ENCODE measurements at regions not wholly inside any gene's neighbourhood (a gene's known extent, or its start where the extent isn't known, plus 50 kb on each side); places are given as distances from the start of the nearest gene placed in this dataset.

DNA sequence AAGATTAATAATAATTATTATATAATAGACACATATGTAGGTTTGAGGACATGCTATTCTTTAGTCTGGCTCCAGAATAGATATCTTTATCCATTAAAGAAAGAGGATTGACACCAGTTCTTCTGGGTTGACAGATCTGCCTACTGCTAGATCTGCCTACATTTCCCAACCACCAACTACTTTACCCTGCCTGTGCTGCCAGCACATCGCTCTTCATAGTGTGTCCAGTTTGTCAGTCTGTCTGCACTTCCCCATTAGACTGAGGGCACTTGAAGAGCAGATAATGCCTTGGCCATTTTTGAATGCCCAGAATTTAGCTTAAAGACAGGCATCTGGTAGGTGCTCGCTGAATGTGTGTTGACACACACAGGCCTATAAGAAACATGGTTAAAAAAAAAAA is 910.1 kb upstream of the FAT3 start:
- TF ChIP-seq TAF1 (IDR thresholded peaks at IDR 0.05; ENCODE audit: borderline replicate concordance, insufficient read depth, low read length) (no peak), POLR2AphosphoS5 (IDR thresholded peaks at IDR 0.05; ENCODE audit: low read depth, low read length) (no peak), FOXP2 (optimal IDR thresholded peaks at IDR 0.05; ENCODE audit: borderline replicate concordance, extremely low read depth, extremely low read length, insufficient read depth) (no peak), SIN3A (IDR thresholded peaks at IDR 0.05; ENCODE audit: borderline replicate concordance, insufficient read depth, low read length) (no peak)
- TF ChIP-seq, protein P1, sequence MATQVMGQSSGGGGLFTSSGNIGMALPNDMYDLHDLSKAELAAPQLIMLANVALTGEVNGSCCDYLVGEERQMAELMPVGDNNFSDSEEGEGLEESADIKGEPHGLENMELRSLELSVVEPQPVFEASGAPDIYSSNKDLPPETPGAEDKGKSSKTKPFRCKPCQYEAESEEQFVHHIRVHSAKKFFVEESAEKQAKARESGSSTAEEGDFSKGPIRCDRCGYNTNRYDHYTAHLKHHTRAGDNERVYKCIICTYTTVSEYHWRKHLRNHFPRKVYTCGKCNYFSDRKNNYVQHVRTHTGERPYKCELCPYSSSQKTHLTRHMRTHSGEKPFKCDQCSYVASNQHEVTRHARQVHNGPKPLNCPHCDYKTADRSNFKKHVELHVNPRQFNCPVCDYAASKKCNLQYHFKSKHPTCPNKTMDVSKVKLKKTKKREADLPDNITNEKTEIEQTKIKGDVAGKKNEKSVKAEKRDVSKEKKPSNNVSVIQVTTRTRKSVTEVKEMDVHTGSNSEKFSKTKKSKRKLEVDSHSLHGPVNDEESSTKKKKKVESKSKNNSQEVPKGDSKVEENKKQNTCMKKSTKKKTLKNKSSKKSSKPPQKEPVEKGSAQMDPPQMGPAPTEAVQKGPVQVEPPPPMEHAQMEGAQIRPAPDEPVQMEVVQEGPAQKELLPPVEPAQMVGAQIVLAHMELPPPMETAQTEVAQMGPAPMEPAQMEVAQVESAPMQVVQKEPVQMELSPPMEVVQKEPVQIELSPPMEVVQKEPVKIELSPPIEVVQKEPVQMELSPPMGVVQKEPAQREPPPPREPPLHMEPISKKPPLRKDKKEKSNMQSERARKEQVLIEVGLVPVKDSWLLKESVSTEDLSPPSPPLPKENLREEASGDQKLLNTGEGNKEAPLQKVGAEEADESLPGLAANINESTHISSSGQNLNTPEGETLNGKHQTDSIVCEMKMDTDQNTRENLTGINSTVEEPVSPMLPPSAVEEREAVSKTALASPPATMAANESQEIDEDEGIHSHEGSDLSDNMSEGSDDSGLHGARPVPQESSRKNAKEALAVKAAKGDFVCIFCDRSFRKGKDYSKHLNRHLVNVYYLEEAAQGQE (IDR thresholded peaks at IDR 0.05; ENCODE audit: insufficient read depth in 1 of 2, low read depth in 2 of 2, low read length in 2 of 2), result no peak

DNA sequence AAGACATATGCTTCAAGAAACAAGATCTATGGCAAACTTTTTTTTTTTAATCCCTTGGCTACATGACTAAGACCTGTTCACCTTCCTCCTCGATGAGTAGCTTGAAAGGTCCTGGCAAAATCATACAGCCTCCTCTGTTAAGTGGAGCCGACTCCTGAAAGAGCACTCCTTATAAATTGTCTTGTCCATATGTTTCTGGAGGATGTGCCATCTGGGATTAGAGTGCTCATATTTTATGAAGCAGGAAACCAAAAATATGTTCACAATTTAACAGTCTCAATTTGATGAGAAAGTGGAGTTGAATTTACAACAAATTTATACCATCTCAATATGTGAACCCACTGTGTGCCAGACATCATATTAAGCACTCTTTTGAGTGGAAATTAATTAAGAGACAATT is 912.1 kb upstream of the FAT3 start:
- TF ChIP-seq POLR2AphosphoS5 (IDR thresholded peaks at IDR 0.05; ENCODE audit: low read depth, low read length), result no peak
- no peak for TF ChIP-seq FOXP2 (optimal IDR thresholded peaks at IDR 0.05; ENCODE audit: borderline replicate concordance, extremely low read depth, extremely low read length, insufficient read depth)
- TF ChIP-seq TAF1 (IDR thresholded peaks at IDR 0.05; ENCODE audit: borderline replicate concordance, insufficient read depth, low read length), result no peak
- TF ChIP-seq SIN3A (IDR thresholded peaks at IDR 0.05; ENCODE audit: borderline replicate concordance, insufficient read depth, low read length), result no peak

DNA sequence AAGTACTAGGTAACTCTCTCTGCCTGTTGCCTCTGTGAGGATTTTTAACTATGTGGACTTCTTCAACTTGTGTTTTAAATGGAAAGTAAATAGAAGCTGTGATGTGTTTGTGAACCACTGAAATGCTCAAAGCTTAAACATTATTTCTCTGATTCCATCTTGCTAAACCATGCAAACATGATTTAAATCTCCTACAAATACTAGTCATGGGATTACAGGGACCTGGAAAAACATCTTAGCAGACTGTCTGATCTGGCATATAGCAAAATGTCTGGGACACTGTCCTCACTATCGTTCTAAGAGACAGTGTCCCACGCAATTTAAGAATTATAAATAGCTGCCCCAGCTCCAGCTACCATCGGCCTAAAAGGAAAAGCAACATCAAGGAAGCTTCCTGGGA is 914.5 kb upstream of the FAT3 start:
- TF ChIP-seq POLR2AphosphoS5 (IDR thresholded peaks at IDR 0.05; ENCODE audit: low read depth, low read length) (no peak), TAF1 (IDR thresholded peaks at IDR 0.05; ENCODE audit: borderline replicate concordance, insufficient read depth, low read length) (no peak), FOXP2 (optimal IDR thresholded peaks at IDR 0.05; ENCODE audit: borderline replicate concordance, extremely low read depth, extremely low read length, insufficient read depth) (no peak), SIN3A (IDR thresholded peaks at IDR 0.05; ENCODE audit: borderline replicate concordance, insufficient read depth, low read length) (no peak)
- TF ChIP-seq, protein P1 (IDR thresholded peaks at IDR 0.05; ENCODE audit: insufficient read depth in 1 of 2, low read depth in 2 of 2, low read length in 2 of 2), result no peak

DNA sequence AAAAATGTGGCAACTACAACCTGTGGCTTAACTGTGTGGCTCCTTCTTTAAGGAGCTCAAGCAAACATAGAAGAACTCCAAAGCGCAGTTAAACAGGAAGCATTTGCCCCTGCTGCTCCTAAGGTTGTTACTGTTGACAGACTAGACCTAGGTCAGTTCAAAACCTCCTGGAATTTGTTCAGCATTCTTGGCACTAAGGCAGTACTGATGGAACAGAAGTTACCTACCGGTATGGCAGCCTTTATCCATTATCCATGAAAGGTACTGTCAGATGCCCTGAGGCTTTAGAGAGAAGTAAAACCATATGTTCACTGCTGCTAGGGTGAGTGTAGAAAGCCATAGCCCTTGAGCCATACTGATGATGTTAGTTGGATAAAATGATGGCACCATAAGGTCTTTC is 916.5 kb upstream of the FAT3 start:
- TF ChIP-seq POLR2AphosphoS5 (IDR thresholded peaks at IDR 0.05; ENCODE audit: low read depth, low read length) (no peak), FOXP2 (optimal IDR thresholded peaks at IDR 0.05; ENCODE audit: borderline replicate concordance, extremely low read depth, extremely low read length, insufficient read depth) (no peak), SIN3A (IDR thresholded peaks at IDR 0.05; ENCODE audit: borderline replicate concordance, insufficient read depth, low read length) (no peak), TAF1 (IDR thresholded peaks at IDR 0.05; ENCODE audit: borderline replicate concordance, insufficient read depth, low read length) (no peak)
- TF ChIP-seq, protein P1 (IDR thresholded peaks at IDR 0.05; ENCODE audit: insufficient read depth in 1 of 2, low read depth in 2 of 2, low read length in 2 of 2), result no peak

DNA sequence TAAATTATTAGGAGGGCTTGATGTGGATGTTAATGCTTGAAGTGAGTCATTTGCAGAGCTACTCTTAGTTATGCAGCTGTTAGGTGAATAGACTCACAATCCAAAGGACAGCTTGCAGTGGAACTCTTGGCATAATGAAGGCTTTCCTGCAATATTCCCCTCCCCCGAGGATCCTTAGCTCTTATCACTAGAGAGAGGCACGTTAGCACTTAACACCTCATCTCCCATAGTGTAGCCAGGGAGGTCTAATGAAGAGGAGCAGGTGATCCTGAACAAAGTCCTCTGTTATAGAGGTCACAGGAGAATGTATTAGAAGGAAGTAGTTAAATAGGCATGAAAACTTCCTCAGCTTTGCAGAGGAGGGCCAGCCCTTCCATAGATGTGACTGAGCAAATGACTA is 919.2 kb upstream of the FAT3 start:
- TF ChIP-seq POLR2AphosphoS5 (IDR thresholded peaks at IDR 0.05; ENCODE audit: low read depth, low read length) (no peak), TAF1 (IDR thresholded peaks at IDR 0.05; ENCODE audit: borderline replicate concordance, insufficient read depth, low read length) (no peak), FOXP2 (optimal IDR thresholded peaks at IDR 0.05; ENCODE audit: borderline replicate concordance, extremely low read depth, extremely low read length, insufficient read depth) (no peak), SIN3A (IDR thresholded peaks at IDR 0.05; ENCODE audit: borderline replicate concordance, insufficient read depth, low read length) (no peak)
- TF ChIP-seq, protein P1 (IDR thresholded peaks at IDR 0.05; ENCODE audit: insufficient read depth in 1 of 2, low read depth in 2 of 2, low read length in 2 of 2), result no peak
